NB4 (cell line): ENCODE measurements at regions not wholly inside any gene's neighbourhood (a gene's known extent, or its start where the extent isn't known, plus 50 kb on each side); places are given as distances from the start of the nearest gene placed in this dataset.

Experiments used
- DNase-seq: peaks from one replicate; pipeline ENCODE4 v3.0.0; 2010; ENCODE audit warnings: low read depth
- H3K4me3 ChIP-seq: one replicate; pipeline ENCODE4 v1.5.1; 2011; ENCODE audit warnings: mild to moderate bottlenecking, low read depth, low read length, moderate library complexity
- CTCF ChIP-seq: IDR thresholded peaks from one replicate; pipeline ENCODE4 v1.5.1; 2012; ENCODE audit warnings: low read depth, low read length
- MAX ChIP-seq: IDR thresholded peaks from 2 replicates; pipeline ENCODE4 v1.6.1; 2011; ENCODE audit warnings: low read depth, low read length
- MYC ChIP-seq: IDR thresholded peaks from 2 replicates; pipeline ENCODE4 v1.6.1; 2011; ENCODE audit warnings: low read depth, low read length
- POLR2A ChIP-seq: IDR thresholded peaks from 2 replicates; pipeline ENCODE4 v1.6.1; 2011; ENCODE audit warnings: mild to moderate bottlenecking; ENCODE audit not compliant: insufficient read length; ENCODE audit errors: extremely low read depth

- no peak overlapping the region for H3K4me3 ChIP-seq
- TF ChIP-seq POLR2A (no peak), MAX (no peak), CTCF (no peak), MYC (no peak)
- peak; percentile 55 for DNase-seq
Observed at GRCh38 chr1:5709976-5710375, 282.2 kb downstream of the NPHP4 start.

- DNase-seq: no peak
- no peak overlapping the region for H3K4me3 ChIP-seq
- TF ChIP-seq CTCF (no peak), MYC (no peak)
Observed at GRCh38 chr1:5709461-5709975, 282.7 kb downstream of the NPHP4 start.

DNA sequence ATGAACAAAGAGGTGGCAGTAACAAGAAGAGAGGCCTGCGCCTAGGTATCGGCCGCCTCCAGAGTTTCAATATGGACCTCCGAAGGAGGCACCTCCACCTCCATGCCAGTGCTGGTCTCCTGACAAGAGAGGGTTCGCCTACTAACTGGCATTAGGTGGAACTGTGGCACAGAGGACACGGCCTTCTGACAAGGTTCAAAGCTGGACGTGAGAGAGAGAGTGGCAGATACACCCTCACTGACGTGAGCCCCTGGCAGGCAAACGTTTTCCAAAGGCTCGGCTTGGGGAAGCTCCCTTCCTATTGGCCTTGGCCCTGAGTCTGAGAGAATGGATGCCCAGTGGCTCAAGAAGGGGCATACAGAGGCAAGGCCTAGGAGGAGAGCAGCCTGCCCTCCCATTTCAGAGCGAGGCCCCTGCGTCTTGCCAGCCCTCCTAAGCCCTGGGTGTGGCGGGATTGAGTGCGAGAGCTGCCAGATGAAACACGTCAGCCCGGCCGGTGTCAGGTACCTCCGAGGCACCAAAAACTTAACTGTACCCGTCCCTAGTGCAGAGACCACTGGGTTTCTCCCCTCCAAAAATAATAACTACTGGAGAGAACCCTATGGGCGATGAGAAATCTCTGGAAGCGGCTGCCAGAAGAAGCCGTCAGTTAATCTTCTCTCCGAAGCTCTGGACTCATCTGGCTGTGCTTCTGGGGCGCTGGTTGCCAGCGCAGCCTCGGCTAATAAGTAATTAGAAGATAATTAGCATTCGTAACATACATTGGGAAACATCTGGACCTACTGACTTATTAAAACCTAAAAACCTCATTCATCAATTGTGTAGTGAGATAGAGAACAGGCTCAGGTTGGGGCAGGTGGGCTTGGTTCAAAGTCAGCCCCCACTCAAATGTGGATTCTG, 283.6 kb downstream of the NPHP4 start:
- no peak for TF ChIP-seq CTCF
- no peak for TF ChIP-seq MYC
- TF ChIP-seq MAX: no peak
- no peak for TF ChIP-seq POLR2A
- no peak overlapping the region for H3K4me3 ChIP-seq
- no peak for DNase-seq

GRCh38 chr1:5707566-5708345, 284.5 kb downstream of the NPHP4 start:
- H3K4me3 ChIP-seq: no peak overlapping the region
- DNase-seq: no peak
- TF ChIP-seq POLR2A (no peak), MAX (no peak)

- DNase-seq: no peak
- H3K4me3 ChIP-seq: no peak overlapping the region
- no peak for TF ChIP-seq POLR2A
- no peak for TF ChIP-seq MAX
- TF ChIP-seq MYC: no peak
- no peak for TF ChIP-seq CTCF
Observed at GRCh38 chr1:5706239-5706638, 286.0 kb downstream of the NPHP4 start.

GRCh38 chr1:5705751-5706150, 286.5 kb downstream of the NPHP4 start:
- H3K4me3 ChIP-seq: no peak overlapping the region
- no peak for TF ChIP-seq POLR2A
- no peak for TF ChIP-seq CTCF
- TF ChIP-seq MAX: no peak
- no peak for TF ChIP-seq MYC
- no peak for DNase-seq
